ENCODE measurements at regions not wholly inside any gene's neighbourhood (a gene's known extent, or its start where the extent isn't known, plus 50 kb on each side); places are given as distances from the start of the nearest gene placed in this dataset.
A peak's percentile ranks its signal among the peaks of the same experiment; 100 is the strongest.
"Not testable (repeated sequence)": the region's sequence is repeated elsewhere in the genome, so short reads cannot be mapped to it uniquely, and the experiment has no call there.

DNA sequence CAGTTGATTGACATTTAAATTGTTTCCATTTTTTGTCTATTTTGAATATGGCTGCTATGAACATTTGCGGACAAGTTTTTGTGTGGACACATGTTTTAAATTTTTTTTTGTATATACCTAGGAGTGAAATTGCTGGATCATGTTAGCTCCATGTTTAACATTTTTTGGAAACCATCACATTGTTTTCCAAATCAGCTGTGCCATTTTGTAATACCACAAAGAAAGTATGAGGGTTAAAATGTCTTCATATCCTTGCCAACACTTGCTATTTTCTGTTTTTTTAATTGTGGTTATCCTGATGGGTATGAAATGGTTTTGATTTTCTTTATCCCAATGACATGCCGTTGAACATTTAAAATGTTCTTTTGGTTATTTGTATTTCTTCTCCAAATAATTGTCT, 52.1 kb downstream of the CARTPT start:
- no peak for DNase-seq

DNA sequence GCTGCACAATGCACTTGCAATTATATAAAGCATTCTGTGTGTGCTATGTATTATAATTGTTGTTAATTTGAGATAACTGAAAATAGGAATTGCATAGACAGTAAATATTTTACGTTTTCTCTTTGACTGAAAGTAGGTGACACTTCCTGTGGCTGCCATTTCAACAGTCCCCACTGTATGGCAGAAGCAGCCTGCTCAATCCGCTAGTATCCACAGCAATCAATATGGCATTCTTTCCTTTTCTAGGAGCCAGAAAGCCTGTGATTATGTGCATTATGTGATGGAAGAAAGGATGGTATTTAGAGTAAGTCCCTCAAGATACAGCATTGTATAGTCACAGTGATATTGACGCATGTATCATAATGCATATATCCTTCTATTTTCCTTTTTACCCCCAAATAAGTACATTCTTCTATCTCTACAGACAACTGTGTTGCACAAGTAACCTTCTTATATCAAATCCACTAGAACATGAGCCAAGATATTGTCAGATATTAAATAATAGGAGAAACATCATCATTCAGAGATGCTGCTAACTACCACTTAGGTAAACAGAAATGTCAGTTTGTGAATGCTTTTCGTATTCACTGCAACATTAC, 59.7 kb downstream of the CARTPT start:
- DNase-seq, result no peak

DNA sequence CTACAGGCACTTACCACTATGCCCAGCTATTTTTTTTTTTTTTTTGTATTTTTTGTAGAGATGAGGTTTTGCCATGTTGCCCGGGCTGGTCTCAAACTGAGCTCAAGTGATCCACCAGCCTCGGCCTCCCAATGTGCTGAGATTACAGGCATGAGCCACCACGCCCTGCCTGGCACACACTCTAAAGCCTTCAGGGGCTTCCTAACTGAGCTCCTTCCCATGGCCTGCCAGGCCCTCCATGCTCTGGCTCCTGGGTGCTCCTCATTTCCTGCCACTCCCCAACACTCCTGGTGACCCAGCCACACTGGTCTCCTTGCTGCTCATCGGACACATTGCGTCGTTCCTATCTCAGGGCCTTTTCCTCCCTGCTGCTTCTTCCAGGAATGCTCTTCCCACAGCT, 61.5 kb downstream of the CARTPT start:
- no peak for DNase-seq

DNA sequence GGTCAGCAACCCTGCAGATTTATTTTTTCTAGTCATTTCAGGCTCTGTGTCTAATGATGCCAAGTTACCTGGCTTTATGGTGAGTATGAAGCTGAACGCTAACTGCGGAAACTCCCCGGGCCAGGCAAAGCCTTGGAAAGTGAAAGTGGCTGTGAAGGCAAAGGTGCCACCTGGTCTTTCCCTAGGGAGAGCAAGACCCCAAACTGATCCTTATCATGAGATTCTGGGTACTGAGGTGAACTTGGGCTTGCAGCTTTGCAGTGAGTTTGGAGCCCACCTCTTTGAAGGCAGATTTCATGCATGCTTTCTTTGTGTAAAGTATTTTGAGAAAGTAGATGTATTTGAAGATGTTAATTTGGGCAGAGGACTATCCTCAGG, 63.3 kb downstream of the CARTPT start:
- no peak for DNase-seq

DNA sequence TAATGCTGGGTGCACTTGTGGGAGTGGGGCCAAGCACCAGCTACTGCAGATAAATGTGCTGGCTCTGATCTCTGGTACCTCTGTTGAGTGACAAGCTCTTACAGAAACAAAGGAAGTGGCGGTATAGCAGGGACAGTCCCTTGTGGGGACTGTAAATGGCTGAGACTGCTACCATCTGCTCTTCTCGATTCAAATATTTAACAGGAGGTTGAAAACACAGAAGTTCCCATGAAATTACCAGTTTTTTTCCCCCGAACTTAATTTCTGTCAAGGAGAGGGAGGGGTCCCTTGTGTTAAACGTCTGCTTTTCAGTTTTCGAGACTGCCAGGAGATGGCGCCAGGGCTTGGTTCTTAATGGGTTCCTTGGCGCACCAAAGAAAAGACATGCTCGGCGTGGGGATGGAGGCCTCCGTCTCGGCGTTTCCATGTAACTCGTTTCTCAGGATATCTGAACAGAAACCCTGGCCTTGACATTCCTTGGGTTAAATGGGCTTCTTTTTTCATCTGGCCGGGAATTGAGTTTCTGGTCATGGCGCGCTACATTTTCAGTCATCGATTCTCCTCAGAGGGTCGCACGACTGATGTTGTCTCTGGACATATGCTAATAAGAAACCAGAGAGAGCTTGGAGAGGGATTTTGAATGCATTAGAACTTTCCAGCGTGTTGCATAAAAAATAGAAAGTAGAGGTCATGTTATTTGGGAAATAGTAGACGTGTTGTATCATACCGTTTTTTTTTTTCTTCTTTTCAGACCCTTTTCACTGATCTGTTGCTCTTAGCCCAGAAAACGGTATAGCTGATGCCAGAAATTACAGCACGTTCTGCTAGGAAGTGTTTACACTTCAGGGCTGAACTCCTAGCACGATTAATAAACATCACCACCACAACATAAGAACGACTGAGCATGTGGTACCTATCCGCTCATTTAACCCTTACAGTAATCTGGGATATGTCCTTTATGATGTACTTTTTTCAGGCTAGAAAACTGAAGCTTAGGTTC, 64.0 kb downstream of the CARTPT start:
- peak; percentile 80 for DNase-seq

DNA sequence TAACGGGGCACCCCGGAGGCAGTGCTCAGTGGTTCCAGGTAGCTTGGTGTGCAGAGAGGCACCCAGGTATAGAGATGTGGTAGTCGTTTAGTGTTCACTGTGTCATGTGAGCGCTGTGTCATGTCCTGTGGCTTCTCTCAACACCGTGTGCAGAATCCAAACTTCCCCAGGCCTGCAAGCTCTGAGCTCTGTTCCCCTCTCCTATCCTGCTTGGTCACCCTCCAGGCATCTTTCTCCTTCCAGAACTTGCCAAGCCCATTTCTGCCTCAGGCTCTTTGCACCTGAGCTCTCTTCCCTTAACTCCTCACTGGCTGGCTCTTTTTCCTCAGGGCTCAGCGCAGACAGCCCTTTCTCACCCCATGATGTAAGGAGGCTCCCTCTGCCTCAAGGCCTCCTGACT, 64.8 kb downstream of the CARTPT start:
- DNase-seq, result no peak

DNA sequence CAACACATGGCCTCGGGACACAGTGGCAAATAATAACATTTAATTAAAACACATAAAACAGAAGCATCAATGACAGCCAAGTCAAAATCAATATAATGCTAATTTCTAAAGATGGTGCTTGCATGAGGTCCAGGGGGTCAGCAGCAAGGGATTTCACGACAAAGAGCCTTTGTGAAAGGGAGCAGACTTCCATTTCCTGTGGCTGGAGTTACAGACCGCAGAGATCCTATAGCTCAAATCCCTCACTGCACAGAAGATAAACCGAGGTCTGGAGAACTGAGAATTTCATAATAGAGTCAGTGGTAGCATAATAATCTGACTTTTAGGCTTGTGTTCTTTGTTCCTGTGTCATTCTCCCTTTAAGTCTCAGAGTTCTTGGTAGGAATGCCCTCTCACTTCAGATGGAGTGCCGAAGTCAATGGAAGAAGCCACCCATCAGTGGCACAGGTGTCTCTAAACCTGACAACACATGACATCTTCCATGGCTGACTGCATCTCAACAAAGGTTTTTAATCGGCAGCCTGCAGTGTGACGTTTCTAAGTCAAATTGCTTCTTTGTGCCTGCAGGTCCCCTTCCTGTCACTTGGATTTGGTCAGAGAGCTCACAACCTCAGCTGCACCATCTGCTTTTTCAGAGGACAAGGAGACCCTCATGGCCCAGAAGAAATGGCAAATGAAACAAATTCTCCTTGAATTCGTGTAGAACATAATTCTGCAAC, 67.4 kb downstream of the CARTPT start:
- no peak for DNase-seq

DNA sequence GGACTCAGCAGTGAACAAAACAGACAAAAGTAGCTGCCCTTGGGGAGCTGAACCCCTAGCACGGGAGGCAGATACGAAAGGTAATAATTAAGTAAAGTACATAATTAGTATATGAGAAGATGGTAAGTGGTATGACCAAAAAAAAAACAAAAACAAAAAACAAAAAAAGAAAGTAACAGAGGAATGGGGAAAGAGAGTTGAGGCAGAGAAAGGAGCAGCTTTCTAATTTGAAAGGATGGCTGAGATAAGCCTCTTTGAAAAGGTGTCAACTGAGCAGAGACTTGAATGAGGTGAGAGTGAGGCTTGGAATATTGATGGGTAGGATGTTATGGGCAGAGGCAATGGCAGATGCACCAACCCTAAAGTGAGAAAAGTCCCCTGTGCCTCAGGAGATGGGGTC, 69.7 kb downstream of the CARTPT start:
- DNase-seq, result no peak

DNA sequence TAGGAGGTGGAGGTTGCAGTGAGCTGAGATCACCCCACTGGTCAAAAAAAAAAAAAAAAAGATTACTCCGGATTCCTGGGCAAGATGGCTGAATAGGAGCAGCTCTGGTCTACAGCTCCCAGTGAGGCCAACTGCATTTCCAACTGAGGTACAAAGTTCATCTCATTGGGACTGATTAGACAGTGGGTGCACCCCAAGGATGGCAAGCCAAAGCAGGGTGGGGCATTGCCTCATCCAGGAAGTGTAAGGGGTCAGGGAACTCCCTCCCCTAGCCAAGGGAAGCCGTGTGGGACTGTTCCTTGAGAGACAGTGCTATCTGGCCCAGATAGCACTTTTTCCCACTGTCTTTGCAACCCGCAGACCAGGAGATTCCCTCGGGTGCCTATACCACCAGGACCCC, 70.7 kb downstream of the CARTPT start:
- no peak for DNase-seq

DNA sequence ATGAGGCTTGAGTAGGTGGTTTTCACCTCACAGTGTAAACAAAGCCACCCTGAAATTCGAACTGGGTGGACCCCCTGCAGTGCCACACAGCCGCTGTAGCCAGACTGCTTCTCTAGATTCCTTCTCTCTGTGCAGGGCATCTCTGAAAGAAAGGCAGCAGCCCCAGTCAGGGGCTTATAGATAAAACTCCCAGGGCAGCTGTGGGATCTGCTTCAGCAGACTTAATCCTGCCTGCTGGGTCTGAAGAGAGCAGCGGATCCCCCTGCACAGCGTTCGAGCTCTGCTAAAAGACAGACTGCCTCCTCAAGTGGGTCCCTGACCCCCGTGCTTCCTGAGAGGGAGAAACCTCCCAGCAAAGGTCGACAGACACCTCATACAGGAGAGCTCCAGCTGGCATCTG, 71.4 kb downstream of the CARTPT start:
- DNase-seq, result no peak

DNA sequence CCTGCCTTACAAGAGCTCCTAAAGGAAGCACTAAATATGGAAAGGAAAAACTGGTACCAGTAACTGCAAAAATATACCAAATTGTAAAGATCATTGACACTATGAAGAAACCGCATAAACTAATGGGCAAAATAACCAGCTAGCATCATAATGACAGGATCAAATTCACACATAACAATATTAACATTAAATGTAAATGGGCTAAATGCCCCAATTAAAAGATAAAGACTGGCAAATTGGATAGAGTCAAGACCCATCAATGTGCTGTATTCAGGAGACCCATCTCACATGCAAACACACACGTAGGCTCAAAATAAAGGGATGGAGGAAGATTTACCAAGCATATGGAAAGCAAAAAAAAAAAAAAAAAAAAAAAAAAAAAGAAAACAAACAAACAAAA, 73.0 kb downstream of the CARTPT start:
- not testable (repeated sequence) for DNase-seq

DNA sequence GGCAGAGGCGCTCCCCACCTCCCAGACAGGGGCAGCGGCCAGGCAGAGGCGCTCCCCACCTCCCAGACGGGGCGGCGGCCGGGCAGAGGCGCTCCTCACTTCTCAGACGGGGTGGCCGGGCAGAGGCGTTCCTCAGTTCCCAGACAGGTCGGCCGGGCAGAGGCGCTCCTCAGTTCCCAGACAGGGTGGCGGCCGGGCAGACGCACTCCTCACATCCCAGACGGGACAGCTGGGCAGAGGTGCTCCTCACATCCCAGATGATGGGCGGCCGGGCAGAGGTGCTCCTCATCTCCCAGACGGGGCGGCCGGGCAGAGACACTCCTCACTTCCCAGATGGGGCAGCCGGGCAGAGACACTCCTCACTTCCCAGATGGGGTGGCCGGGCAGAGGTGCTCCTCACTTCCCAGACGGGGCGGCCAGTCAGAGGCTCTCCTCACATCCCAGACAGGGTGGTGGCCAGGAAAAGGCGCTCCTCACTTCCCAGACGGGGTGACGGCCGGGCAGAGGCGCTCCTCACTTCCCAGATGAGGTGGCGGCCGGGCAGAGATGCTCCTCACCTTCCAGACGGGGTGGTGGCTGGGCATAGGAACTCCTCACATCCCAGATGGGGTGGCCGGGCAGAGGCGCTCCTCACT, 75.1 kb downstream of the CARTPT start:
- no peak for DNase-seq

DNA sequence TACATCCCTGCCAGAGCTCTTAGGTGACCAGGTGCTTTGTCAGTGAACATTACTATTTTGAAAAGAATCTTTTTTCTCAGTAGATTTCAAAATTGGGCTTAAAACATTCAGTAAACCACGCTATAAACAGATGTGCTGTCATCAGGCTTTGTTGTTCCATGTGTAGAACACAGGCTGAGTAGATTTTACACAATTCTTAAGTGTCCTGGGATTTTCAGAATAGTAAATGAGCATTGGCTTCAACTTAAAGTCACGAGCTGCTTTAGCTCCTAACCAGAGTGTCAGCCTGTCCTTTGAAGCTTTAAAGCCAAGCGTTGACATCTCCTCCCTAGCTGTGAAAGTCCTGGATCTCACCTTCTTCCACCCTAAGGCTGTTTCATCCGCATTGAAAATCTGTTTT, 83.6 kb downstream of the CARTPT start:
- no peak for DNase-seq

DNA sequence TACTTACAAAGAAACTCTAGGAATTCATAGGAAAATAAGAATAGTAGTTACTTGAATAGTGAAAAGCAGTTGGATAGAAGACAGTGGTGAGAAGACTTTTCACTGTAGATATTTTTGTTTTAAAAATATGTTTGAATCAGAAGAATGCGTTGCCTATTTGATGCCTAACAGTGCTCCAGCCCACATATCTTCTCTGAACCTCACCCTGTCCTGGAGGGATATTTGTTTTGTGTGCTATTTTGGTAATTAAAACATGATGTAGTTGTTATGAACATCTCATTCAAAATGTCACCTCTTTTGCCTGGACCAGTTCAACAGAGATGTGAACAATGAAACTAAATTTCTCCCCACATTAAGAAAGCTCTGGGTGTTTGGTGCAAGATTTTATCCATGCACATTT, 87.6 kb downstream of the CARTPT start:
- DNase-seq, result no peak

DNA sequence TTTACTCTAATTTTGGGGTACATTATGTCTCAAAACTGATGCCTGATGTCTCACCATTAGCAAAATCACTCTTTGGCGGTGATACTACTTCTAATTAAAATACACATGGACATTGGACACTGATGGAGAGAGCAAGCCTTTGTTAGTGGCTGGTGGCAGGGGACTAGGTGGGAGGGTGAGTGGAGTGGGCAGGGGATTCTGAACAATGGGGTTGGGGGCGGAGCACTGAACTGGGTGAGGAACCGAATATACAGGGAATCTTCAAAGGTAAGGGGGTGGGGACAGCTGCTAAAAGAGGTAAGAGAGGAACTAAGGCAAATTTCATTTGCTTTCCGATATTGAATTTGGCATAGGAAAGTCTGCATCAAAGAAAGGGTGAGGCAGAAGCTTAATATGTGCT, 88.8 kb downstream of the CARTPT start:
- no peak for DNase-seq

DNA sequence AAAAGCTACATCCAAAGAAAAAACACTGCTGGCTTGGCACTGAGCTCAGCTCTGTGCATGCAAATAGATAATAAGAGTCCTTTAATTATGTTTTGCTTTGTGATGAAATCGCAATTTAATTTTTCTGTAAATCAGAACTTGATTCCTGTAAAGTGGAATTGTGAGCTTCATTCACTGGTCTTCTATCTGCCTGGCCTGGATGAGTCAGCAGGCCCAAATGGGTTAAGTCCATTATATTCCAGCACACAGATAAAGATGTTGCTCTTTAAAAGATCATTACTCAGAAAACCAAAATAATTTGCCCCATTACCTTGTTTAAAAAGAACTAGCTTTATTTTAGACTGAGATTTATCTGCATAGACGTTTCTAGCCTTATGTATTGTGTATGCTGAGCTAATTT, 90.4 kb downstream of the CARTPT start:
- no peak for DNase-seq

DNA sequence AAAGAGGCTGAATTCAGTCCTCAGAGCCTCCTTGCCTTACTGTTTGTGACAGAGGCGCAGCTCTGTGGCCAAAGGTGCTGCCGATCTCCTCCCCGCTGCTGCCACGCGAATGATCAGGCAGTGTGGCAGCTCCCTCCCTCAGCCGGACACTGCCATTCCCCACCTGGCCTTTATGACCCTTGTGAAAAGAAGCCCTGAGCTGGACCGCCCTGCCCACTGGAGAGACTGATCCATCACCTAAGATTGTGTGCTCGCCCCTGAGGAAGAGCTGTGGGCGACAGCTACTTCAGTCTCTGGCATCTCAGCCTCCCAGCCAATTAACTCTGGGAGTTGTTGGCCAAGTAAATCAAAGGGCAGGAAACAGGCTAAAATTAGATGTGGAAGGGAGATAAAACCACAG, 90.9 kb downstream of the CARTPT start:
- no peak for DNase-seq

DNA sequence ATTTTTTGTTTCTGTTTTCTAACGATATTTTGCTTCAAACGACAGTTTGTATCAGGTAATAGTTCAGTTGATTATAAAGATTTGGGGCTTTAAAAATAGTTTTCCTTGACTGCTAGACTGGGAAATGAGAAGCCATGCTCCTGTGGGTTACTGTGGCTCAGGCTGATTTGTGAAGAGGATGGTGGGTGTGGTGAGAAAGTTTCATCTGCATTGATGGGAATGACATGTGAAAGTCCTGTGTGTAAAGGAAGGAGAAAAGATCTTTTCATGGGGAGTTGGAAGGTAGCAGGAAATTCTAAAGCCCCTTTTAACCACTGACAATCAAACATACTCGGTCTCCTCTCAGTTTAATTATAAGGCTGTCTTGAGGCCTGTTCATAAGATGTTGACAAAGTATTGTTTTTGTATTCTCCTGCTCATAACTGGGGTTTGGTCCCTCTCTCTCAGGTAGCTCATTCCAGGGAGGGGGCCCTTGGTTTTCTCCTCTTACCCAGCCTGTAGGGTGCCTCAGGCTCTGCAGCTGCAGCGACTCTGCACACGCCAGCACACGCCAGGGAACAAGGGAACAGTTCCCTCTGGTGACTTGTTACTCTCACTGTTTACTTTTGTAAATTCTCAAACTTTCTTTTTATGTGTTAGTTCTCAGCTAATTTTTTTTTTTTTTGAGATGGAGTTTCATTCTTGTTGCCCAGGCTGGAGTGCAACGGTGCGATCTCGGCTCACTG, 91.6 kb downstream of the CARTPT start:
- no peak for DNase-seq

DNA sequence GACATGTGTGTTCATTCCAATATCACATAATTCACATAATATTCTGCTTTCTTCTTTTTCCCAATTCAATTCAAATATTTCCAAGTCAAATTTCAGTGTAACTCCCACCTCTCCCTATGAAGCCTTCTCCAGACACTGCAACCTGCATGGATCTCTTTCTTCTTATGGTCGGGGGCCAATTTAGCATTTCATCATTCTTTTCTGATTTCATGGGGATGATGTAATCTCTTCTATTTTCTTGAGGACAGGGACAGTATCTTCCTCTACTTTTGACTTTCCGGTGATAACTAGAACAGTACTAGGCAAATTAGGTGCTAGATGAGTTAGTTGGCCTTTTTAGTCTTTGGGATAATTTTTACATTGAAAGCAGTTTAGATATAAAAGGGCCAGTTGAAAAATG, 92.7 kb downstream of the CARTPT start:
- DNase-seq, result no peak

DNA sequence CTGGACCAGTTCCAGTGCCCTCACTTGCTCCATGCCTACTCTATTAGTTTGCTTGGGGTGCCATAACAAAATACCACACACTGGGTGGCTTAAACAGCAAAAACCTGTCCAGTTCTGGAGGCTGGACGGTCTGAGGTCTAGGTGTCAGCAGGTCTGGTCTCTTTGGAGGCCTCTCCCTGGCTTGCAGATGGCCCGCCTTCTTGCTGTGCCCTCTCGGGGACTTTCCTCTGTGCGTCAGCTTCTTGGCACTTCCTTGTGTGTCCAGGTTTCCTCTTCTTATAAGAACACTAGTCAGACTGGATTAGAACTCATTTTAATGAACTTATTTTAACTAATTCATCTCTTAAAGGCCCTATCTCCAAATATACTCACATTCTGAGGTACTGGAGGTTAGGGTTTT, 97.2 kb downstream of the CARTPT start:
- no peak for DNase-seq

DNA sequence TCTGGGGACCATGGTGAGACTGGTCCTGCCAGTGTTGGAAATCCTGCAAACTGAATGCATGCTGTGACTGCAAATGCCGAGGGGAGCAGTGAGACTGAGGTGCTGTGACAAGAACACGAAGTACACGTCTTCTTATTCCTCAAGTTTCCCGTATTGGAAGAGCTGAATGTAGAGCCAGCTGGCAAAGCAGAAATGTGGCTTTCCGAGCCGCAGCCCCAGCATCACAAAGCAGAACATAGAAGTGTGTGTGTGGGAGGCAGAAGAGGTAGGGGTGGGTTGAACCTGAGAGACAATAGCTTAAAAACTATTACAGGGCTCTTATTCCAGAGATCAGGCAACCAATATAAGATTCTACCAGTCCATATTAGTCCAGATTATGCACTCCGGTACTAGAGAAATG, 98.8 kb downstream of the CARTPT start:
- DNase-seq, result no peak

DNA sequence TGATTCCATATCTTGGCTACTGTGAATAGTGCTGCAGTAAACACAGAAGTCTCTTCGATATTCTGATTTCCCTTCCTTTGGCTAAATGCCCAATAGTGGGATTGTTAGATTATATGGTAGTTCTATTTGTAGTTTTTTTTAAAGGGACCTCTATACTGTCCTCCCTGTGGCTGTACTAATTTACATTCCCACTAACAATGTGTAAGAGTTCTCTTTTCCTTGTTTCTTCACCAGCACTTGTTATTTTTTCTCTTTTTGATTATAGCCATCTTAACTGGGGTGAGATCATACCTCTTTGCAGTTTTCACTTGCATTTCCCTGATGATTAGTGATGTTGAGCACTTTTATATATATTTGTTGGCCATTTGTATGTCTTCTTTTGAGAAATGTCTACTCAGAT, 102.0 kb downstream of the CARTPT start:
- DNase-seq, result no peak

DNA sequence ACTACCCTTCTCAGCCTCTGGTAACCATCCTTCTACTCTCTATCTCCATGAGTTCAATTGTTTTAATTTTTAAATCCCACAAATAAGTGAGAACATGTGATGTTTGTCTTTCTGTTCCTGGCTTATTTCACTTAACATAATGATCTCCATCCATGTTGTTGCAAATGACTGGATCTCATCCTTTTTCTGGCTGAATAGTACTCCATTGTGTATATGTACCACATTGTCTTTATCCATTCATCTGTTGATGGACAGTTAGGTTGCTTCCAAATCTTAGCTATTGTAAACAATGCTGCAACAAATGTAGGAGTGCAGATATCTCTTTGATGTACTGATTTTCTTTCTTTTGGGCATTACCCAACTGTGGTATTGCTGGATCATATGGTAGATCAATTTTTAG, 103.0 kb downstream of the CARTPT start:
- DNase-seq, result not testable (repeated sequence)

Measured in stimulated activated CD8-positive, alpha-beta memory T cell treated with anti-CD3 and anti-CD28 coated beads, Interleukin-4, amount 100 ng/mL, for 48 hours (primary cell).